C4-2B (cell line): ENCODE measurements at regions not wholly inside any gene's neighbourhood (a gene's known extent, or its start where the extent isn't known, plus 50 kb on each side); places are given as distances from the start of the nearest gene placed in this dataset.

Experiments used
- H3K27ac ChIP-seq: fragments of 450-650 bp; 2 replicates; pipeline ENCODE4 v1.5.1; 2017
- CTCF ChIP-seq: fragments of 450-650 bp; conservative IDR thresholded peaks from 2 replicates; pipeline ENCODE4 v1.5.1; 2017; ENCODE audit warnings: mild to moderate bottlenecking
- ZFX ChIP-seq: fragments of 450-650 bp; IDR thresholded peaks from 2 replicates; pipeline ENCODE4 v1.6.1; 2017

GRCh38 chr9:90343366-90343765, 299.3 kb downstream of the DIRAS2 start:
- no peak overlapping the region for H3K27ac ChIP-seq
- no peak for TF ChIP-seq ZFX
- no peak for TF ChIP-seq CTCF

- no peak overlapping the region for H3K27ac ChIP-seq
- TF ChIP-seq ZFX (no peak), CTCF (no peak)
Measured at GRCh38 chr9:90343991-90344390, 298.6 kb downstream of the DIRAS2 start.

GRCh38 chr9:90365666-90366065, 277.0 kb downstream of the DIRAS2 start:
- no peak overlapping the region for H3K27ac ChIP-seq

GRCh38 chr9:90368241-90368640, 274.4 kb downstream of the DIRAS2 start:
- no peak for TF ChIP-seq ZFX
- TF ChIP-seq CTCF, result no peak
- no peak overlapping the region for H3K27ac ChIP-seq

More at GRCh38 chr9:90365666-90366065, 277.0 kb downstream of the DIRAS2 start:
- no peak for TF ChIP-seq ZFX
- TF ChIP-seq CTCF, result no peak

- H3K27ac ChIP-seq, result no peak overlapping the region
- no peak for TF ChIP-seq CTCF
- no peak for TF ChIP-seq ZFX
Measured at GRCh38 chr9:90368928-90369327, 273.7 kb downstream of the DIRAS2 start.

GRCh38 chr9:90379771-90380170, 262.9 kb downstream of the DIRAS2 start:
- no peak for TF ChIP-seq ZFX
- TF ChIP-seq CTCF, result no peak
- H3K27ac ChIP-seq, result no peak overlapping the region

GRCh38 chr9:90385146-90385545, 257.5 kb downstream of the DIRAS2 start:
- TF ChIP-seq CTCF, result no peak
- no peak for TF ChIP-seq ZFX
- H3K27ac ChIP-seq, result no peak overlapping the region
